ENCODE measurements at regions not wholly inside any gene's neighbourhood (a gene's known extent, or its start where the extent isn't known, plus 50 kb on each side); places are given as distances from the start of the nearest gene placed in this dataset.
"Not testable (repeated sequence)": the region's sequence is repeated elsewhere in the genome, so short reads cannot be mapped to it uniquely, and the experiment has no call there.

DNA sequence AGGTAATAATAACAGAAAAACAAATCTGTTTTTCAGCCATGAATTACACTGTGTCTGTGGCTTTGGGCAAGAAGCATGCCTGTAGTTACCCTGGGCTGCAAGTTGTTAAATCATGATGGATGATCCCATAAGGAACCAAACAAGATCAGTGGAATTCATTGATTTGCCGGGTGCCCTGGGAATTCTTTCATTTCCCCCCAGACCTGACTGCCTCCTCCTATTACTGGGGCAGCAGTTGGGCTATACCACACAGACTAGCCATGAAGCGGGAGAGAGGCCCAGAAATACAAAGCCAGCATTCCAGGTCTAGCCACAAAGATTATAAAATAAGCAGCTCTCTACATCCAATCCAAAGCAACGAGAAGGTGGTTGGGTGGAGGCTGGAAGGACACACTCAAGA is 174.2 kb downstream of the NPIPA8 start:
- TF ChIP-seq, protein P1, sequence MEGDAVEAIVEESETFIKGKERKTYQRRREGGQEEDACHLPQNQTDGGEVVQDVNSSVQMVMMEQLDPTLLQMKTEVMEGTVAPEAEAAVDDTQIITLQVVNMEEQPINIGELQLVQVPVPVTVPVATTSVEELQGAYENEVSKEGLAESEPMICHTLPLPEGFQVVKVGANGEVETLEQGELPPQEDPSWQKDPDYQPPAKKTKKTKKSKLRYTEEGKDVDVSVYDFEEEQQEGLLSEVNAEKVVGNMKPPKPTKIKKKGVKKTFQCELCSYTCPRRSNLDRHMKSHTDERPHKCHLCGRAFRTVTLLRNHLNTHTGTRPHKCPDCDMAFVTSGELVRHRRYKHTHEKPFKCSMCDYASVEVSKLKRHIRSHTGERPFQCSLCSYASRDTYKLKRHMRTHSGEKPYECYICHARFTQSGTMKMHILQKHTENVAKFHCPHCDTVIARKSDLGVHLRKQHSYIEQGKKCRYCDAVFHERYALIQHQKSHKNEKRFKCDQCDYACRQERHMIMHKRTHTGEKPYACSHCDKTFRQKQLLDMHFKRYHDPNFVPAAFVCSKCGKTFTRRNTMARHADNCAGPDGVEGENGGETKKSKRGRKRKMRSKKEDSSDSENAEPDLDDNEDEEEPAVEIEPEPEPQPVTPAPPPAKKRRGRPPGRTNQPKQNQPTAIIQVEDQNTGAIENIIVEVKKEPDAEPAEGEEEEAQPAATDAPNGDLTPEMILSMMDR (IDR thresholded peaks at IDR 0.05) = not testable (repeated sequence)
- not testable (repeated sequence) for TF ChIP-seq POLR2A (IDR thresholded peaks at IDR 0.05)
